ENCODE measurements at regions not wholly inside any gene's neighbourhood (a gene's known extent, or its start where the extent isn't known, plus 50 kb on each side); places are given as distances from the start of the nearest gene placed in this dataset.

DNA sequence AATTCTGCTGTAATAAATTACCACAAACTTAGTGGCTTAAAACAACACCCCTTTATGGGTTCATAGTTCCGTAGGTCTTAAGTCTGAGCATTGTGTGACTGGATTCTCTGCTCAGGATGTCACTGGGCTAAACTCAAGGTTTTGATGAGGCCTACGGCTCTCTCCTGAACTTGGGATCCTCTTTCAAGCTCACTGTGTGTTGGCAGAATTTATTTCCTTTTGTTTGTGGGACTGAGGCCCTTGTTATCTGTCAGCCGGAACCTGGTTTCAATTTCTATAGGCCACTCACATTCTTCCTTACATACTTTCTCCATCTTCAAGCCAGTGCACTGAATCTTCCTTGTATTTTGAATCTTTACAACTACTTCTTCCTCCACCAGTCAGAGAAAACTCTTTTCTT, 290.2 kb downstream of the AKAIN1 start:
- Histone ChIP-seq H3K27ac (replicated peaks in 1 of 4) (no peak overlapping the region), H3K4me1 (no peaks in the 10 kb centered on the region), H3K9me3 (no peaks in the 10 kb centered on the region), H3K36me3 (no peaks in the 10 kb centered on the region), H3K4me3 (no peak overlapping the region), H3K27me3 (no peaks in the 10 kb centered on the region)
- intact Hi-C loops (cut with DNase I), result no loop called here
- DNase-seq (ENCODE audit: extremely low spot score), result no peak
- TF ChIP-seq POLR2A (IDR thresholded peaks at IDR 0.05; ENCODE audit: low read depth) (no peak), EP300 (IDR thresholded peaks at IDR 0.05) (no peak)
- 82% methylated on average over 3 of the region's 3 CpGs for WGBS

- DNase-seq (ENCODE audit: extremely low spot score), result no peak
- Histone ChIP-seq H3K27ac (replicated peaks in 1 of 4) (no peak overlapping the region), H3K4me1 (no peaks in the 10 kb centered on the region), H3K36me3 (no peaks in the 10 kb centered on the region), H3K9me3 (peaks cover 0 to 17% (median 12%) of the 10 kb centered on the region in 4 donors), H3K27me3 (no peaks in the 10 kb centered on the region), H3K4me3 (no peak overlapping the region)
- intact Hi-C loops (cut with DNase I), result no loop called here
- no peak for TF ChIP-seq EP300 (IDR thresholded peaks at IDR 0.05)
- no peak for TF ChIP-seq POLR2AphosphoS5 (IDR thresholded peaks at IDR 0.05)
- no peak for TF ChIP-seq CTCF (IDR thresholded peaks at IDR 0.05)
- TF ChIP-seq POLR2A (IDR thresholded peaks at IDR 0.05; ENCODE audit: low read depth), result no peak
- 24% methylated on average over 6 of the region's 6 CpGs for WGBS
Measured at GRCh38 chr18:4888251-4889040, 308.6 kb downstream of the AKAIN1 start.

DNA sequence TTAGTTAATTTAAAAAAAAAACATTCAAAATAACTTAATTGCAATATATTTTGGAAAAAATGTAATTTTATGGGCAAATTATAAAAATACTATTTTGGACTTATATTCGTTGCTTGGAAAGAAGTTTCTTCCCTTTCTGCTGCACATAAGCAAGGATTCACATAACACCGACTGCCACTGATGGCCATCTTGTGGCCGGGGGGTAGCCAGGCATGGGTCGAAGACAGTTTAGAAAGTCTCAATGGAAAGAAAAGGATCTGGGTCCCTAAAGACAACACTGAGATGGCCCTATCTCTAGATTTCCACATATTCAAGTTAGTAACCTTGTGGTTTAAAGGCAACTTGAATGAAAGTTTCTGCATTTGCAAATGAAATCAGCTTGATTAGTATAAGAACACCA, 318.6 kb downstream of the AKAIN1 start:
- DNase-seq (ENCODE audit: extremely low spot score), result no peak
- intact Hi-C loops (cut with DNase I), result no loop called here
- no peak overlapping the region for H3K4me3 ChIP-seq
- no peaks in the 10 kb centered on the region for H3K4me1 ChIP-seq
- TF ChIP-seq EP300 (IDR thresholded peaks at IDR 0.05) (no peak), CTCF (IDR thresholded peaks at IDR 0.05) (no peak), POLR2A (IDR thresholded peaks at IDR 0.05; ENCODE audit: low read depth) (no peak), POLR2AphosphoS5 (IDR thresholded peaks at IDR 0.05) (no peak)
- WGBS, result 78% methylated on average over 4 of the region's 4 CpGs
- H3K9me3 ChIP-seq, result peaks cover 0 to 4% (median 0%) of the 10 kb centered on the region in 4 donors
- no peak overlapping the region for H3K27ac ChIP-seq (replicated peaks in 1 of 4)
- H3K27me3 ChIP-seq, result no peaks in the 10 kb centered on the region
- no peaks in the 10 kb centered on the region for H3K36me3 ChIP-seq

DNA sequence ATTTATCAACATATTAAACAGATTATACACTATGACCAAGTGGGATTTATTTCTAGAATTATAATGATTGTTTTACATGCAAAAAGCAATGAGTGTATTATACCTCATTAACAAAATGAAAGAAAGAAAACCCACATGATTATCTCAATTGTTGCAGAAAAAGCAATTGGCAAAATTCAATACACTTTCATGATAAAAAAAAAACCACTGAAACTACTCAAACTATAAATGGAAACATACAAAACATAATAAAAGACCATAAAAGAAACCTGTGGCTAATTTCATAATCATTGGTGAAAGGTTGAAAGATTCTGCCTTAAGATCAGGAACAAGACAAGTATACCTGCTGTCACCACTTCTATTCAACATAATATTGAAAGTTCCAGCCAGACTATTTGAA, 325.9 kb downstream of the AKAIN1 start:
- TF ChIP-seq CTCF (IDR thresholded peaks at IDR 0.05) (no peak), POLR2AphosphoS5 (IDR thresholded peaks at IDR 0.05) (no peak), POLR2A (IDR thresholded peaks at IDR 0.05; ENCODE audit: low read depth) (no peak), EP300 (IDR thresholded peaks at IDR 0.05) (no peak)
- intact Hi-C loops (cut with DNase I), result no loop called here
- H3K27me3 ChIP-seq, result no peaks in the 10 kb centered on the region
- H3K4me3 ChIP-seq, result no peak overlapping the region
- peaks cover 0 to 4% (median 0%) of the 10 kb centered on the region in 4 donors for H3K9me3 ChIP-seq
- no peak for DNase-seq (ENCODE audit: extremely low spot score)
- H3K4me1 ChIP-seq, result no peaks in the 10 kb centered on the region
- H3K36me3 ChIP-seq, result no peaks in the 10 kb centered on the region
- no peak overlapping the region for H3K27ac ChIP-seq (replicated peaks in 1 of 4)

DNA sequence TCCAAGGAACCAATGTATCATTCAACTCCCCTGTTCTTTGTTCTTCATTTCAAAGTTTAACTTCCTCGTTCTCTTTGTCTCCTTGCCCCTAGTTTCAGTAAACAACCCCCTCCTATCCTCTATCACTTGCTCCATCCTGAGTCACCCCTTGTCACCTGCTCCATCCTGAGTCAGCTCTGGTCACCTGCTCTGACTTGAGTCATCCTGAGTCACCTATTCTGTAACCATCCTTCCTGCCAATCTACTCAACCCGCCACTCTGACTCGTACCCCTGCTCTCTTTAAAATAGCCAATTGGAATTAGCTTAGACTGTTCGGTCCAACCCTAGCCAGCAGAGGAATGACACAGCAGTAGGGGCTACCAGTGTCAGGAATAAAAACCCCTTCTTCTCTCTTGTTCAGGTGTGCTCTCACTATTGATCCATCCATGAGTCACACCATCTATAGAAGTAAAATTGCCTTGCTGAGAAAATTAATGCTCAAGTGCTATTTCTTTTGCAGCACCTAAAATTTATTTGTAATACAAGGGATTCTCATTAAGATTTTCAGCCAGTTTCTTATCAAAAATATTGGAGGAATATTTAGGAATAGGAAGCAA, 326.8 kb downstream of the AKAIN1 start:
- no peak for DNase-seq (ENCODE audit: extremely low spot score)
- H3K27ac ChIP-seq (replicated peaks in 1 of 4), result no peak overlapping the region
- intact Hi-C loops (cut with DNase I), result no loop called here
- H3K4me1 ChIP-seq, result no peaks in the 10 kb centered on the region
- no peaks in the 10 kb centered on the region for H3K36me3 ChIP-seq
- 73% methylated on average over 4 of the region's 4 CpGs for WGBS
- peaks cover 0 to 7% (median 0%) of the 10 kb centered on the region in 4 donors for H3K9me3 ChIP-seq
- H3K4me3 ChIP-seq, result no peak overlapping the region
- no peaks in the 10 kb centered on the region for H3K27me3 ChIP-seq
- TF ChIP-seq POLR2AphosphoS5 (IDR thresholded peaks at IDR 0.05) (no peak), CTCF (IDR thresholded peaks at IDR 0.05) (no peak), POLR2A (IDR thresholded peaks at IDR 0.05; ENCODE audit: low read depth) (no peak), EP300 (IDR thresholded peaks at IDR 0.05) (no peak)
